GM18861 (cell line): ENCODE measurements at regions not wholly inside any gene's neighbourhood (a gene's known extent, or its start where the extent isn't known, plus 50 kb on each side); places are given as distances from the start of the nearest gene placed in this dataset.

Experiments used
- ATAC-seq: cut with Tn5 transposase; IDR thresholded peaks from one replicate; pipeline ENCODE4 v1.9.1; 2021; ENCODE audit not compliant: unreplicated experiment

GRCh38 chr1:5308249-5308648, 653.8 kb downstream of the AJAP1 start:
- no peak for ATAC-seq

DNA sequence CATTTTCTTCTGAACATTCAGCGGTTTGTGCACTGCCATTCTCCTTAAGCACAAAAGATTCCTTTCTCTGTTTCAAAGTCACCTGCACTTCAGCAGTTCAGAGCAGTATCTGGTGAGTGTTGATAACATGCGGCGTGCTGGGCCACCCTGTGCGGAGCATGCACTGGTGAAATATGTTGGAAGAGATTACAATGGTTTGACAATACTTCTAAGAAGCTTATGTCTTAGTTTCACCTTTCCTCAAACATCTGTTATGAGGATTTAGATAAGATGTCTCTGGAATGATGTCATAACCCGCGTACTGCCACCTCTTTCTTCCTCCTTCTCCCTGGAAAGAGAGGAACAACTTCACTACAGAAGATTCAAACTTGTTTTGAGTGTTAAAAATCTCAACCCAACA, 650.3 kb downstream of the AJAP1 start:
- ATAC-seq: no peak

DNA sequence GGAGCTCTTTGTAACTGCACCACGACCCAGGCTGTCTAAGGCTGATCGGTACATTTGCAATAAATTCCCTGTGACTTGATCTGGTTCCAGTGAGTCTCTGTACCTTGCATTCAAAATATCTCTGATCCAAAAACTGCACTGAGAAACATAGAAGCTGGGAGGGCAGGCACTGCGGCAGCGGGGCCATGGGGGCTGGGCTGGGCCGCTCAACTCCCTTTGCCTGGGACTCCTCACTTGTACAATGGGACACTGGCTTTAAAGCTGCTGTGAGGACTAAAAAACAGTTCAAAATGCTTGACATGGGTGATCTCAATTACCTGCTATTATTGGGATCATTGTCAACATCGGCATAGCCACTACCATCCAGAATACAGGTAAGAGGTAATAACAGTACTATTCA, 644.0 kb downstream of the AJAP1 start:
- no peak for ATAC-seq

- no peak for ATAC-seq
These were observed 643.5 kb downstream of the AJAP1 start for GRCh38 chr1:5297886-5298239.

DNA sequence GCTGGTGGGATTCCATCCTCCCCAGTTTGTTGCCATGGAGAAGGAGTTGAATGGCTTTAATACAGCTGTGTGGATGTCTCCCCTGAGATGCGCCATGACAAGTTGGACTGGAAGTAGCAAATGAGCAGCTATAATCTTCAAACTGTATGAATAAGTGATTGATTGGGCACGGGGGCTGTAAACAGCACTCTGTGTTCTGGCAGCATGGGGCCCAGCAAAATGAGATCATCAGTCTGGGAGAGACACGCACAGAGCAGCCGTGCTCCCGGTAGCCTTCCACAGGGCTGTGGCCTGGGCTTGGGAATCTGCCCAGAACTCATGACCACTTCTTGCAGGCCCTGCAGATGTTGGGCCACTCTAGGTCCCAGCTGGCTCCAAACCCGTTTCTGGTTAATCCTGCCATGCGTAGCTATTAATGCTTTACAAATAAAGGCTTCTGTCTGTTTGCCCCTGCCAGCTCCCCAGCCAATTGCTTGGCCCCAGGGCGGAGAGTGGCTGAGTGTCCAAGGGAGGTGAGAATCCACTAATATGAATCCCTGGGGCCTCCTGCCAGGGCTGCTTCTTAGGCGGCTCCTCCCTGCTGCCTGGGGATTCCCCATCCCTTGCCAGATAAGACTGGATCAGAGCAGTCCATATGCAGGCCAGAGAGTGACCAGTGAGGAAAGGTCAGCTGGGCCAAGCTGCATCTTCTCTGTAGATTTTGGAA, 642.9 kb downstream of the AJAP1 start:
- no peak for ATAC-seq

DNA sequence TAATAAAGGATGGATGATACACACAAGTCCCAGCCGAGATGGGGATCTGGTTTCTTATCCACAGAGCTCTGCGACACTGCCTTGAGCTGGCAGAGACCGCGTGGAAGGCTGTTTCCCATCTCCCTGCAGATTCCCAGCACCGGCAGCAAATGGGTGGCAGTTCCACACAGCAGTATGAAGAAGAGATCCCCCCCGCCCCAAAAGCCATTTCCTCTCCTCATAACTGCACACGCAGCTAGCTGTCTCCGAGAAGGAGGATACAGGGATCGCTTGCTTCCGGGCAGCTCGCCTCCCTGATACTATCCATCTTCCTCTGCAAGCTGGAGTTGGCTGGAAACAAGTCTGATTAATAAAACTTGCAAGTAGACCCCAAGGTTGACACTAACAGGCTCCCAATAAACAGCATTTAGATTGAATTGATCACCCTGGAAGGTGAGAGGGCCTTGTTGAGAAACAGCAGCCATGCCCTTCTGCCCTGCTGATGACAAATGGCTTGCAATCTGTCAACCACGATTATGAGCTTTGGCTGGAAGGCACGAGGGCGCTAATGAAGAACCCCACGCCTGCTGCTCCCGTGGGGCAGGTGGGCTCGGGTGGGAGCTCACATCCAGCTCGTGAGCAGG, 642.3 kb downstream of the AJAP1 start:
- ATAC-seq: no peak

DNA sequence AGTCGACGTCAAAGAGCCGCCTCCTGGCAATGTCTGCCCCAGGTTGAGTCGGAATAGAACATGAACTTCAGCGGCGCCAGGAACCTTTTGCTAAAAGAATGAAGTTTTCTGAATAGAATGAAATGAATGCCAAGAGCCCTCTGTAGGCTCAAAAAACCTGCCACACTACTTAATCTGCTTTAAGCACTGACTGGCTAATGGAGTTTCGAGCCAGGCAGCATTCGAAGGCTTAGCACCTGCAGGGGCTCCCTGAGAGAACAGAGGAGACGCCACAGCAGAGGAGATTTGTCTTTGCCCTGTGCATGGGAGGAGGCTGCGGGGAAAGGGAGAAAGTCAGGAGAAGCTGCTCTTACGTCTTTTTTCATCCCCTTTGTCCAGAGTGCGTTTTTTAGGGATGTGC, 641.7 kb downstream of the AJAP1 start:
- no peak for ATAC-seq

- ATAC-seq: no peak
These were observed 637.5 kb downstream of the AJAP1 start for GRCh38 chr1:5291889-5292288.

DNA sequence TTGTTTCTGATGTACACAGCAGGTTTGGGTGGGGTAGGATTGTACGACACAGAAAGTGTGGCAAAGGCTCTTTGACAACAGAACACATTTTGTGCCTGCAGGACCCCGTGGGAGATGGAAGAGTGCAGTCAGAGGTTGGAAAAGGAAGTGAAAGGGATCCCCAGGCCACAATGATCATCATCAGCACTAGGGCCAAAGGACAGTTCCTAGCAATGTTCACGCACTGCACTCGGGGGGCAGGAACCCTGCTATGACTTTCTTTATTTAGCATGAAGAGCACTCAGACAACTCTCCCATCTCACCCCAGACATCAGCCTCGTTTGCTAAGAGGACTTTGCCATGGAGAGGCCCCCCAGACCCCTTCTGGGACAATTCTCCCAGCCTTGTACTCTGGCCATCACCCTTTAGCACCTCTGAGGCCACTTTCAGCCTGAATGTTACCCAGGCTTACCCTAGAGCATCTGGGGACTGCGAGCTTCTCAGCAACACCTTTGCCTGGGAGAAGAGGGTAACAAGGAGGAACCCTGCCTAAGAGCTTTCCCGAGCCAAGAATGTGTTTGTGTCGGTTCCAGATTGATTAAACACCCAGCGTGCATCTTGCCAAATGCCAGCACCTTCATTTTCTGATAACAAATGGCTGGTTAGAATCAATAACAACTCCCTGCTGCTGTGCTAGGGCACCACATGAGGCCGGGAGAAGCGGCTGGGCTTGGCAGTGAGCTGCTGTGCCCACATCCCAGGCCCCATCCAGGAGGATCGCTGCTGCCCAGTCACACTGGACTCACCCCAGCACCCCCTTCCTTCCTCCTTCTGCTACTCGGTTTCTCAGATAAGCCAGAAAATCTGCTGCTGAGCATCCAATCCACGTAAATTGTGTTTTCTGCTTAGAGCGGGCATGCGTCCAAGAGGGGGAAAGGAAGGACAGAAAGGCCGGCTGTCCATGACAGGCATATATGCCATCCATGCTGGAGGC, 633.1 kb downstream of the AJAP1 start:
- no peak for ATAC-seq

DNA sequence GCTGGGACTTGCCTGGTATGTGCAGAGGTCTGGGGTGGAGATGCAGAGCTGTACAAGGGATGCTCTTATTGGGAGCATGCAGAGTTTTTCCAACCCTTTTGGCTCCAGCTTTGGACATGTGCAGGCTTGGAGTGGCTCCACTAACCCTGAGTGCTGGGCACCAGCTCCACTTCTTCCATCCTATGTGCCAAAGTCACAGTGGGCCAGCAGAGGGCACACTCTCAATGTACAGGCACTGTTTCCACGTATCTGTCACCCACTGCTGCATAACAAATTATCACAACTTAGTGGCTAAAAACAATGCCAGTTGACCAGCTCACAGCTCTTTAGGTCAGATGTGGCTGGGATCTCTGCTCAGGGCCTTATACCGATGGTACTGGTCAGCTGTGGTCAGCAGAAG, 631.8 kb downstream of the AJAP1 start:
- no peak for ATAC-seq

GRCh38 chr1:5274527-5274926, 620.1 kb downstream of the AJAP1 start:
- no peak for ATAC-seq

- ATAC-seq: no peak
These were observed 619.0 kb downstream of the AJAP1 start for GRCh38 chr1:5273280-5274003.

- ATAC-seq: no peak
These were observed 617.9 kb downstream of the AJAP1 start for GRCh38 chr1:5272325-5272724.

- no peak for ATAC-seq
These were observed 616.9 kb downstream of the AJAP1 start for GRCh38 chr1:5271264-5271663.

GRCh38 chr1:5269901-5270300, 615.5 kb downstream of the AJAP1 start:
- no peak for ATAC-seq

- no peak for ATAC-seq
These were observed 613.3 kb downstream of the AJAP1 start for GRCh38 chr1:5267603-5268235.

DNA sequence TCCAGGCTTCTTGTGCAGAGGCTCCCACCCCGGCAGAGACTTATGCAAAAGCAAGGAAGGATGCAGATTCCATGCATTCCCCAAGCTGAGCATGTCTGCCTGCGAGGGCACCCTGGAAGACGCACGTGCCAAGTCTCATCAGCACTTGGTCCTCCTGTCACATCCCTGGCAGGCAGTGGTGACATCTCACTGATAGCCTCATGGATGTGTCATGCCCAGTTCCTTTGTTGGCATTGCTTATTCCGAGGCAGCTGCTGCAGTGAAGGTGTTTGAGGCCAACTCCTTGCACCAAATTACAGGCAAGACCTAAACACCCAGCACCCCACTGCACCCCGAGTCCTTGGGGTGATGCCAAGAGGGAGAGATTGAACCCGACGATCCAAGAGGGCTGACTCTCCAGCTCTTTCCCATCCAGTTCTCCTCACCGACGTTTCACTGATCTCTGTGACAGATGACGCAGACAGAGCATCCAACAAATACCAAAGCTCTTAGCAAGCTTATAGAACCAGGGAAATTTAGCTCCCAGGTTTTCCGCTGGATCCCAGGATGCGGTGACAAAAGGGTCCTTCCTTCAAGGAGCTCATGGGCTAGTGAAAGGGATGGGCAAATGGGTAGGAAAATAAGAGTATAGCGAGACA, 611.1 kb downstream of the AJAP1 start:
- ATAC-seq: no peak

- ATAC-seq: no peak
These were observed 610.1 kb downstream of the AJAP1 start for GRCh38 chr1:5264476-5264875.

GRCh38 chr1:5256793-5257192, 602.4 kb downstream of the AJAP1 start:
- ATAC-seq: no peak

DNA sequence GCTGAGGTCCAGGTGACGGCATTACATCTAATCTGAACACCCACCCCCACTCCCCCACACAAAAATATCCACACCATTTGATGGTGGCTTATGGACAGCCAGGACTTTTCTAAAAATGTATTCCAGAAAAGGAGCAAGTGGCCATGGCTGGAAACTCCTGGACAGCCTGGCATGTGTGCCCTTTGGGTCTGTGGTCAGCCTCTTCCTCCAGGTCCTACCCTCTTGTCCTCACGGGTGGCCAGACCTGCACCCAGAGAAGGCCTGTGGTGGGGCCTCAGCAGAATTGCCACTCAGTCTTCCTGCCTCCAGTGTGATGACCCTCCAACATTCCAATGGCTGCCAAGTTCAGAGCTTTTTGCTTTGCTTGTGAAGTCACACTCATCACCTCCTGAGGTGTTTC, 600.6 kb downstream of the AJAP1 start:
- ATAC-seq: no peak
